ENCODE measurements at regions not wholly inside any gene's neighbourhood (a gene's known extent, or its start where the extent isn't known, plus 50 kb on each side); places are given as distances from the start of the nearest gene placed in this dataset.

DNA sequence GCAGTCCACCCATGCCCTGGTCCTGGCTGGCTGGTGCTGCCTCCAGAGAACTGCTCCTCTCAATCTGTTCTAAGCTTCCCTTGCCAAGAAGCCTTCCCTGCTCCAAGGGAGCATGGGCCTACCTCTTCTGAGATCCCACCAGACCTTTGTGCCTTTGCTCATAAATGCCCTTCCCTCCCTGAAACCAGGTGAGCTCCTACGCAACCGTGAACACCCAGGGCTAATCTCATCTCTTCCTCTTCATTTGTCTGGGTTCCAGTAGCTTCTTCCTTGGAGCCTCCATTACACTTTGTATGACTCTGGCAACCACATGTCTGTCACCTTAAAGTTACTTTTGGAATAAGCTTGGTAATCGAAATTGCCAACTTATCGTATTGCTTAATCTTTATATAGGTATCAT, 270.6 kb downstream of the PBX3 start:
- Mint-ChIP-seq H3K4me1 (peaks cover 0 to 1% (median 0%) of the 10 kb centered on the region in 3 donors), H3K27me3 (peaks cover 4% of the 10 kb centered on the region), H3K36me3 (no peaks in the 10 kb centered on the region), H3K9me3 (peaks cover 0 to 2% (median 1%) of the 10 kb centered on the region in 3 donors), H3K4me3 (no peak overlapping the region), H3K27ac (no peak overlapping the region)

DNA sequence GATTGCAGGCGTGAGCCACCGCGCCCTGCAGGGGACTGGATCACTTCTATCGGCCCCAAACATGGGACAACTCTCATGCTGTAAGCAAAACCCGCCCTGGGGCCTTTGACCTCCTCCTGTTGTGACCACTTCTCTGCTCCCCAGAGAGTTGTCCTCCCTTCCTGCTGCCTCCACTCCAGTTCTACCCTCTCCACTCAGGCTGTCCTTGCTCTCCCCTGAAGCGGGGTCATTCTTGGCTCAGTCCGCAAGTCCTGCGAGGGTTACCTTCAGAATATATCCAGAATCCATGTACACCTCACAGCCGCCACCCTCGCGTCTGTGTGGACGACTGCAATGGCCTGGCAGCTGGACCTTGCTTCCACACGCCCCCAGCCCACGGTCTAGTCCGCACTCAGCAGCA, 273.7 kb downstream of the PBX3 start:
- H3K36me3 Mint-ChIP-seq, result no peaks in the 10 kb centered on the region
- H3K9me3 Mint-ChIP-seq, result peaks cover 0 to 2% (median 0%) of the 10 kb centered on the region in 3 donors
- no peak overlapping the region for H3K27ac Mint-ChIP-seq
- H3K4me1 Mint-ChIP-seq, result peaks cover 0 to 3% (median 0%) of the 10 kb centered on the region in 3 donors
- H3K4me3 Mint-ChIP-seq, result no peak overlapping the region
- H3K27me3 Mint-ChIP-seq, result peaks cover 4% of the 10 kb centered on the region

DNA sequence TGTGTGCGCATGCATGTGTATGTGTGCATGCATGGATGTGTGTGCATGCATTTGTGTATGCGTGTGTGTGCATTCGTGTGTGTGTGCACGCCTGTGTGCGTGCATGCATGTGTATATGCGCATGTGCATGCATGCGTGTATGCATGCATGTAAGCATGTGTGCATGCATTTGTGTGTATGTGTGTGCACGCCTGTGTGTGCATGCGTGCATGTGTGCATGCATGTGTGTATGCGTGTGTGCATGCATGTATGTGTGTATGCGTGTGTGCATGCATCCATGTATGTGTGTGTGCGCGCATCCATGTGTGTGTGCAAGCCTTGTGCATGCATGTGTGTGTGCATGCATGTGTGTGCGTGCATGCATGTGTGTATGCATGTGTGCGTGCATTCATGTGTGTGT, 276.8 kb downstream of the PBX3 start:
- Mint-ChIP-seq H3K27ac (peak overlapping the region in 1 of 3 donors; percentile 73), H3K9me3 (peaks cover 0 to 2% (median 0%) of the 10 kb centered on the region in 3 donors), H3K4me1 (peaks cover 0 to 3% (median 0%) of the 10 kb centered on the region in 3 donors), H3K36me3 (no peaks in the 10 kb centered on the region), H3K27me3 (peaks cover 7% of the 10 kb centered on the region), H3K4me3 (peak overlapping the region in 1 of 4 donors; percentile 58)

DNA sequence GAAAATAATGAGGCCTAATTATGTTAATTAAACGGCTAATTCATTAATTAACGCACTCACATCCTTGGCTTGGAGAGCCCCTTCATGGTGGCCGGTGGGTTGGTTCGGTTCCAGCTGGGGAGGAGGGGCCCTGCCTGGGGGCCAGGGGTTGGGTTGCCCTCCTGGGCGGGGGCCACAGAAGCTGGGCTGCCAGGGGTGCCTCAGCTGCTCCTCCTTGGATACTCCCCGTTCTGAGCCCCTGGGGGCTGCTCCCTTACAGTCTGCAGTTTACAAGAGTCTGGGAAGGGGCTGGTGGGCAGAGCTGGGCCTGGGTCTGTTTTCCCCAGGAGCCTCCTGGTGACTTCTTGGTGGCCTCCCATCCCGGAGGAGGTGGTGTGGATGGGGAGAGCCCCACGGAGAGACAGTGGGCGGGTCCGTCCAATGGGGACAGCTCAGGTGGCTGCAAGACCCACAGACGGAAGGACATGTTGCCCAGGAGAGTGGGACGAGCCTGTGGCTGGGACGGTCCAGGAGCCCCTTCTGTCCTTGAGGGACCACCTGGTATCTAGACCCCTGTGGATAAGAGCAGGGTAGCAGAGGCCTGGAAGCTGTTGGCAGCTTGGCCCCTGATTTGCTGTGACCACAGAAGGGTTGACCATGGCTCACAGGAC, 277.5 kb downstream of the PBX3 start:
- H3K27me3 Mint-ChIP-seq, result peaks cover 7% of the 10 kb centered on the region

DNA sequence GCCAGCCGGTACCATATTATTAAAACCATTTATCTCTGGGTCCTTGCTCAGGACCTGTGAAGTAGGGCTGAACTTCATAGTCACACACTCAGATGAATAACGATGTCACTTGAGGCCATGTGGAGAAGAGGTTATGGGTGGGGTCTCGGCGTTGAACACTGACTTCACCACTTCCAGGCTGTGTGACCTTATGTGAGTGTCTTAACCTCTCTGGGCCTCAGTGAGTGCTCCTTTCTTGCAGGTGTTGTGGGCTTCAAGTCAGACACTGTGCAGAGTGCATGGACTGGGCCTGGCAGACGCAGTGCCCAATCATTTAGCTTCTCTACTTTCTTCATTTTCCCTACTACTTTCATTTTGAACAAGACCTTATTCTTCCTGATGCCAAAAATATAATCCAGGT, 278.8 kb downstream of the PBX3 start:
- H3K36me3 Mint-ChIP-seq, result no peaks in the 10 kb centered on the region
- peaks cover 0 to 3% (median 0%) of the 10 kb centered on the region in 3 donors for H3K4me1 Mint-ChIP-seq
- peaks cover 6% of the 10 kb centered on the region for H3K27me3 Mint-ChIP-seq
- no peaks in the 10 kb centered on the region for H3K9me3 Mint-ChIP-seq
- no peak overlapping the region for H3K27ac Mint-ChIP-seq
- H3K4me3 Mint-ChIP-seq, result no peak overlapping the region

More for the DNA sequence above, 277.5 kb downstream of the PBX3 start:
- Mint-ChIP-seq H3K9me3 (peaks cover 0 to 2% (median 0%) of the 10 kb centered on the region in 3 donors), H3K4me3 (no peak overlapping the region), H3K36me3 (no peaks in the 10 kb centered on the region), H3K4me1 (peaks cover 0 to 3% (median 0%) of the 10 kb centered on the region in 3 donors), H3K27ac (peak overlapping the region in 1 of 3 donors; percentile 73)

DNA sequence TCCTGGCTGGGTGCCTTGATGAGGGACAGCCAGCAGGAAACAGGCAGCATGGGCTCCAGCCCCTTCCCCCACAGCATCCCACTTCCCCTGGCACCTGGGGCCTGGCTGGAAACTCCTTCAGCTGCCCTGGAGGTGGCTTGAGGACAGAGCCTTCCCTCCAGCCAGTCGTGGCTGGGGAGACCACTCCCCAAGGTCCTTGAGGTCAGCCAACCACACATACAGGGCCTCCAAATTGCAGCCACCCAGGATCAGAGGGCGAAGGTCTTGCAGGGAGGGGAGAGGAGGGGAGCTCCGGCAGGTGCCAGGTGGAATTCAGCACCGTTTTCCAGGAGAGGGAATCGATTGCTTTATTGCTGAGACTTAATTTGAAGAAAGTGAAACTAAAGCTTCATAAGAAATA, 280.4 kb downstream of the PBX3 start:
- Mint-ChIP-seq H3K27me3 (peaks cover 9% of the 10 kb centered on the region), H3K9me3 (no peaks in the 10 kb centered on the region), H3K4me1 (peaks cover 0 to 2% (median 0%) of the 10 kb centered on the region in 3 donors), H3K36me3 (peaks cover 1% of the 10 kb centered on the region), H3K4me3 (no peak overlapping the region), H3K27ac (no peak overlapping the region)

DNA sequence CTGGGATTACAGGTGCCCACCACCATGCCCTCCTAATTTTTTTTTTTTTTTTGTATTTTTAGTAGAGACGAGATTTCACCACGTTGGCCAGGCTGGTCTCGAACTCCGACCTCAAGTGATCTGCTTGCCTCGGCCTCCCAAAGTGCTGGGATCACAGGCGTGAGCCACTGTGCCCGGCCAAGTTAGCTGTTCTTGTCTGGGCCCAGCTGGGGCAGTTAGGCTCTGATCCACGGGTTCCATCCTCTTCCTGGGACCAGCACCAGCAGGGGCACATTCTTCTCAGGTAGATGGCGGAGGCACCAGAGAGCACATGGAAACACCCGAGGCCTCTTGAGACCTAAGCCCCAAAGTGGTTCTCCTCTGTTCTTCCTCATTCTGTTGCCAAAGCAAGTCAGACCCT, 281.6 kb downstream of the PBX3 start:
- no peak overlapping the region for H3K4me3 Mint-ChIP-seq
- no peak overlapping the region for H3K27ac Mint-ChIP-seq
- no peaks in the 10 kb centered on the region for H3K9me3 Mint-ChIP-seq
- peaks cover 1% of the 10 kb centered on the region for H3K36me3 Mint-ChIP-seq
- H3K27me3 Mint-ChIP-seq, result peaks cover 11% of the 10 kb centered on the region
- H3K4me1 Mint-ChIP-seq, result peaks cover 0 to 2% (median 0%) of the 10 kb centered on the region in 3 donors

DNA sequence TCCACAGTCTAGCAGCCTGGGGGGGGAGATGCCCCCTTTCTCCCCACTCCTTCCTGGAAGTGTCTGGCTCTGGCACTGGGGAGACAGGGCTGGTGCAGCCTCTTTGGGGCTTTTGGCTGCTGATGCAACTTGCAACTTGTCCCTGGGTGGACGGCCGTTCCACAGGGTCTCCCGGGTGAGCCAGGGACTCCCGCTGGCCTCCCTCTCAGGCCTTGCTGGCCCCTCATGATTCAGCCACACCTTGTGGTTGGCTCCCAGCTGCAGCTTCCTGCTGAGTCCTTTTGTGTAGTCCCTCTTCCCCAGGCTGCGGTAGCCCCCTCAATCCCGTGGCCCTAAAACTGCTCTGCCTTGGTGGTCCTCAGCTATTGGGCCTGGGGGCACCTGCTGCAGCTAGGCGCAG, 283.5 kb downstream of the PBX3 start:
- H3K27ac Mint-ChIP-seq, result no peak overlapping the region
- no peak overlapping the region for H3K4me3 Mint-ChIP-seq
- H3K9me3 Mint-ChIP-seq, result peaks cover 0 to 2% (median 0%) of the 10 kb centered on the region in 3 donors
- H3K4me1 Mint-ChIP-seq, result no peaks in the 10 kb centered on the region
- peaks cover 14% of the 10 kb centered on the region for H3K27me3 Mint-ChIP-seq
- peaks cover 1% of the 10 kb centered on the region for H3K36me3 Mint-ChIP-seq

DNA sequence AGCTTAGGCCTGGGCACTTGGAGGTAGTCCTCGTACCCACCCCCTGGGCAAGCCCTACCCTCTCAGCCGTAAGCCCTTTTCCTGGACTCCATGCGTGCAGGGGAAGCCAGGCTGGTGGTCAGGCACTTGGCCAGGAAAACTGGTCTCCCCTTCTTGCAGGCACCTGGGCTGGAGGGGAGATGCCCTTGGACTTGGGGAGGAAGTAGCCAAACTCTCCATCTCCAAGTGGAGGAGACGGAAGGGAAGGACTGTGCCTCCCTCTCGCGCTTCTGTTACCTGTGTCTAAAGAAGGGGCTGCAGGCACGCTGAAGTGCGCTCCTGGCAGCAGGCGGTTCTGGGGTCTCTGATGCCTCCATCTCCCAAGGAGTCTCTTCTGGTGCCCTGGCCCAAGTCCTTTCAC, 283.9 kb downstream of the PBX3 start:
- Mint-ChIP-seq H3K27ac (no peak overlapping the region), H3K4me1 (no peaks in the 10 kb centered on the region), H3K36me3 (peaks cover 1% of the 10 kb centered on the region), H3K9me3 (peaks cover 0 to 2% (median 0%) of the 10 kb centered on the region in 3 donors), H3K27me3 (peaks cover 17% of the 10 kb centered on the region), H3K4me3 (no peak overlapping the region)

DNA sequence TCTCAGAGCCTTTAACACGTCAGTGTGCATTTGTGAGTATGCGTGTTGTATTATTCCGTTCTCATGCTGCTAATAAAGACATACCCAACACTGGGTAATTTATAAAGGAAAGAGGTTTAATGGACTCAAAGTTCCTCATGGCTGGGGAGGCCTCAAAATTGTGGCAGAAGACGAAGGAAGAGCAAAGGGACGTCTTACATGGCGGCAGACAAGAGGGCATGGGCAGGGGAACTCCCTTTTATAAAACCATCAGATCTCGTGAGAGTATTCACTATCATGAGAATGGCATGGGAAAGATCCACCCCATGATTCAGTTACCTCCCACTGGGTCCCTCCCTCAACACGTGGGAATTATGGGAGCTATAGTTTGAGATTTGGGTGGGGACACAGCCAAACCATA, 285.0 kb downstream of the PBX3 start:
- peaks cover 17% of the 10 kb centered on the region for H3K27me3 Mint-ChIP-seq
- H3K4me3 Mint-ChIP-seq, result no peak overlapping the region
- peaks cover 0 to 2% (median 0%) of the 10 kb centered on the region in 3 donors for H3K9me3 Mint-ChIP-seq
- H3K27ac Mint-ChIP-seq, result no peak overlapping the region
- peaks cover 1% of the 10 kb centered on the region for H3K36me3 Mint-ChIP-seq
- no peaks in the 10 kb centered on the region for H3K4me1 Mint-ChIP-seq

DNA sequence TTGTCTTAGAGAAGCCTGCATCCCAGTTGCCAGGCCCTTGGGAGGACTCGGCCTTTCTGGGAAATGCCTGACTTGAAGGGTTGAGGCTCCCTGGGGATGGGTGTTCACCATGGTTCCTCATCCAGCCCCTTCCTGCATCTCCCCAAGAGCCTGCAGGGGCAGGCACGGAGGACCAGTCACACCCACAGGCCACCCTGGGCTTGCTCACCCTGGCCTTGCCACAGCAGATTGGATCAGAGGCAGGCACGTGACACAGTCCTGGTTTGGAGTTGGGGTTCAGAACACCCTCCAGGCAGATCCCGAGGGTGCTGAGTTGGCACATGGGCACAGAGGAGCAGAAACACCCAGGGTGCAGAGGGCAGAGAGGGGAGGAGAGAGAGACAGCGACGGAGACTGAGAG, 286.1 kb downstream of the PBX3 start:
- peaks cover 0 to 3% (median 0%) of the 10 kb centered on the region in 3 donors for H3K9me3 Mint-ChIP-seq
- no peak overlapping the region for H3K4me3 Mint-ChIP-seq
- peaks cover 13% of the 10 kb centered on the region for H3K27me3 Mint-ChIP-seq
- H3K27ac Mint-ChIP-seq, result no peak overlapping the region
- peaks cover 1% of the 10 kb centered on the region for H3K36me3 Mint-ChIP-seq
- no peaks in the 10 kb centered on the region for H3K4me1 Mint-ChIP-seq

DNA sequence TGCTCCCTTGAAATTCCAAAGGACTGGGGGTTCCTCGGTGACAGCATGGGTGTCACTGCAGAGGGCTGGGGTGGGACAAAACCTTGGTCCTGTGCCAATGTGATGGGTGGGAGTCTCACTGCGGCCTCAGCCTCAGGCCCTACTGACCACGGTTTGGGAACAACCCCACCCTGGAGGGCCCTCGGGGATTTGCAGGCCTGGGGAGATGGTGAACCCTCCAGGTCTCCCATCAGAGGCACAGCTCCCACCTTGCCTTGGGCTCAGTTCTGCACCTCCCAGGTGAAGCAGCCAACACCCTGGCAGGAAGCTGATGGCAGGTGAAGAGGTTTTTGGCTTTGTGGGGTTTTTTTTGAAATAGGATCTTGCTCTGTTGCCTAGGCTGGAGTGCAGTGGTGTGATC, 286.8 kb downstream of the PBX3 start:
- H3K27ac Mint-ChIP-seq, result no peak overlapping the region
- H3K27me3 Mint-ChIP-seq, result peaks cover 13% of the 10 kb centered on the region
- H3K4me1 Mint-ChIP-seq, result no peaks in the 10 kb centered on the region
- peaks cover 0 to 3% (median 0%) of the 10 kb centered on the region in 3 donors for H3K9me3 Mint-ChIP-seq
- H3K36me3 Mint-ChIP-seq, result peaks cover 1% of the 10 kb centered on the region
- H3K4me3 Mint-ChIP-seq, result no peak overlapping the region

DNA sequence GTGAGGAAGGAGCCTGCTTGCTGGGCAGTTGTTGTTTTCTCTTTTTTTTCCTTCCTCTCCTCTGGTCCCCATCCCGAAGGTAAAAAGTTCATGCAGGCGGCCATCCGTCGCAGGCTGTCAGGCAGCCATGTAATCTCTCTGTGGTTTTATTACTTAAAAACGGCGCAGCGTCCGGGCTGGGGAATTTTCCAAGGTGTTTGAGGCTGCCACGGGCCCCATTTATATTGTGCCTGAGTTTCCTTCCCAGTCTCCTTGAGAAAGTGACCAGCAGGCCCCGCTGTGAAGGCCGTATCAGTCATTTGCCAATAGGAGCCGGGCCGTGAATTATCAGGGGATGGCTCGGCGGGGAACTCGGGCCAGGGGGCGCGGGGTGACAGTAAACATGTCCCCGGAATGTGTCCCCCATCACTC, 289.7 kb downstream of the PBX3 start:
- Mint-ChIP-seq H3K4me1 (no peaks in the 10 kb centered on the region), H3K27me3 (peaks cover 13% of the 10 kb centered on the region), H3K9me3 (peaks cover 0 to 5% (median 3%) of the 10 kb centered on the region in 3 donors), H3K4me3 (no peak overlapping the region), H3K27ac (no peak overlapping the region), H3K36me3 (peaks cover 1% of the 10 kb centered on the region)

DNA sequence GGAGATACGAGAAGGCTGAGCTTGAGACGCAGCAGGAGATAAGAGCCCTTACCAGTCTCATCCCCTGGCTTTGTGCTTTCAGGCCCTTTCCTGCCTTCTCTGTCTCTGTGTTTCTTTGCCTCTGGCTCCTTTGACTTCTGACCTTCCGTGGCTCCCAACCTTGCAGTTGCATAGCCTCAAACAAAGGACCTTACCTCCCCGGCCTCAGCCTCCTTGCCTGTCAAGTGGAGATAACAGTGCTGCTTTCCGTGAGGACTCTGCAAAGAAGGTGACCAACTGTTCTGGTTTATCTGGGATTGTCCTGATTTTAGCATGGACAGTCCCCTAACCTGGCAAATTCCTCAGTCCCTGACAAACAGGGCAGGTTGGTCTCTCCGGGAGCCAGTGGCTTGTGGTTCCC, 287.8 kb upstream of the MVB12B start:
- Mint-ChIP-seq H3K9me3 (peaks cover 0 to 19% (median 9%) of the 10 kb centered on the region in 3 donors), H3K36me3 (no peaks in the 10 kb centered on the region), H3K27ac (no peak overlapping the region), H3K4me1 (no peaks in the 10 kb centered on the region), H3K4me3 (no peak overlapping the region), H3K27me3 (peaks cover 14% of the 10 kb centered on the region)

DNA sequence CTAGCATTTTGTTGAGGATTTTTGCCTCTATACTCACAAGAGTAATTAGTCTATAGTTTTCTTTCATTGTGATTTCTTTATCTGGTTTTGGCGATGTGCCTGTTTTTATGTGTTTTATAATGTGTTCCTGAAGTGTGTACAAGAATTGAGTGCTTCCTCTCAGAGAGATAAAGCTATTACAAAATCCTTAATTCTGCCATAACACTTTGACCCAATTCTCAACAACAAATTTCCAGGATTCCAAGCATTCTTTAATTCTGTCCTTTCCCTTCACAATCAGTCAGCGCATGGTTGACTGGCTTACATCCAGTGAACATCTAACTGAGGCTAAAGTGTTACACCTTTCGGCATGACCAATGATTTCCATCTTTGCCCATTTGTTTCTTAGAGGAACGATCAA, 282.9 kb upstream of the MVB12B start:
- Mint-ChIP-seq H3K4me1 (no peaks in the 10 kb centered on the region), H3K36me3 (no peaks in the 10 kb centered on the region), H3K4me3 (no peak overlapping the region), H3K27me3 (peaks cover 13% of the 10 kb centered on the region), H3K27ac (no peak overlapping the region), H3K9me3 (peaks cover 3 to 23% (median 10%) of the 10 kb centered on the region in 3 donors)

DNA sequence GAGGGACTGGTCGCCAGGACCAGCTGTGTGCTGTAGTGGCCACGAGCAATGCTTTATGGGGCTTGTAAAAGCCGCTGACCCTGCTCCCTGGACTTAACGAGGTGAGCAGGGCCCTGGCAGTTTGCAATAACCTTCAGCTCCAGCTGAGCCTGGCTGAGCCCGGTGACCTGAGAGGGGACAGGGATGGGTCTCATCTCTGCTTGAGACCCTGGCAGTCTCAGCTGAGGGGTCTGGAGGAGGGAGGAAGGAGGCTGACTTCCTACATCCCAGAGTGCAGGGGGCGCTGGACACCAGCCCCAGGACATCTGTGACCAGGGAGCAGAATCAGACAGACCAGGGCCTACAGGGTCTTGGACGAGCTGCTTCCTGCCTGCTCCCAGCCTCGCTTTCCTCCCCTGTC, 277.5 kb upstream of the MVB12B start:
- no peak overlapping the region for H3K4me3 Mint-ChIP-seq
- no peak overlapping the region for H3K27ac Mint-ChIP-seq
- peaks cover 7% of the 10 kb centered on the region for H3K27me3 Mint-ChIP-seq
- H3K4me1 Mint-ChIP-seq, result peaks cover 0 to 4% (median 0%) of the 10 kb centered on the region in 3 donors
- H3K36me3 Mint-ChIP-seq, result peaks cover 2% of the 10 kb centered on the region
- H3K9me3 Mint-ChIP-seq, result peaks cover 3 to 4% (median 4%) of the 10 kb centered on the region in 3 donors
